ENCODE measurements at regions not wholly inside any gene's neighbourhood (a gene's known extent, or its start where the extent isn't known, plus 50 kb on each side); places are given as distances from the start of the nearest gene placed in this dataset.

DNA sequence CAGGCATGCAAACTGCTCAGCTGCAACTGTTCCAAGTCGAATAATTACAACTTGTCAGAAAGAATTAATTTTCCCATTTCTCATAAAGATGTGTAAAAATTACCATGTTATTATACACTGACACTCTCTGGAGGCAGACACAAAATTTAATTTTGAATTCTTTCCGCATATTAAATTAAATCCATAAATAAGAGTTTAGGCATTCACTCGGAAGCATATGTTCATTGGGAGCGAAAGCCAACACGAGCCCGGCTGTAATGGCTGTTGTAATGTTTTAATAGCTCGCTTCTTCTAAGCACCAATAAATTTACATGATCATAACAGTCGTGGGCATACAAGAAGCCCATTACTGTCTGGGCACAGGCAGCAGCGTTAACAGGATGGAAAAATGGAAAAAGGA is 189.6 kb upstream of the SOX5 start:
- intact Hi-C loops (cut with DNase I; ENCODE audit: low total_unique reads): no loop called here
- Histone ChIP-seq H3K27me3 (no peaks in the 10 kb centered on the region), H3K4me3 (no peak overlapping the region), H3K36me3 (no peaks in the 10 kb centered on the region), H3K9me3 (no peaks in the 10 kb centered on the region), H3K27ac (no peak overlapping the region), H3K4me1 (peaks cover 0 to 26% (median 2%) of the 10 kb centered on the region in 4 donors)
- DNase-seq: no peak
- TF ChIP-seq, protein P1, sequence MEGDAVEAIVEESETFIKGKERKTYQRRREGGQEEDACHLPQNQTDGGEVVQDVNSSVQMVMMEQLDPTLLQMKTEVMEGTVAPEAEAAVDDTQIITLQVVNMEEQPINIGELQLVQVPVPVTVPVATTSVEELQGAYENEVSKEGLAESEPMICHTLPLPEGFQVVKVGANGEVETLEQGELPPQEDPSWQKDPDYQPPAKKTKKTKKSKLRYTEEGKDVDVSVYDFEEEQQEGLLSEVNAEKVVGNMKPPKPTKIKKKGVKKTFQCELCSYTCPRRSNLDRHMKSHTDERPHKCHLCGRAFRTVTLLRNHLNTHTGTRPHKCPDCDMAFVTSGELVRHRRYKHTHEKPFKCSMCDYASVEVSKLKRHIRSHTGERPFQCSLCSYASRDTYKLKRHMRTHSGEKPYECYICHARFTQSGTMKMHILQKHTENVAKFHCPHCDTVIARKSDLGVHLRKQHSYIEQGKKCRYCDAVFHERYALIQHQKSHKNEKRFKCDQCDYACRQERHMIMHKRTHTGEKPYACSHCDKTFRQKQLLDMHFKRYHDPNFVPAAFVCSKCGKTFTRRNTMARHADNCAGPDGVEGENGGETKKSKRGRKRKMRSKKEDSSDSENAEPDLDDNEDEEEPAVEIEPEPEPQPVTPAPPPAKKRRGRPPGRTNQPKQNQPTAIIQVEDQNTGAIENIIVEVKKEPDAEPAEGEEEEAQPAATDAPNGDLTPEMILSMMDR (IDR thresholded peaks at IDR 0.05): no peak

DNA sequence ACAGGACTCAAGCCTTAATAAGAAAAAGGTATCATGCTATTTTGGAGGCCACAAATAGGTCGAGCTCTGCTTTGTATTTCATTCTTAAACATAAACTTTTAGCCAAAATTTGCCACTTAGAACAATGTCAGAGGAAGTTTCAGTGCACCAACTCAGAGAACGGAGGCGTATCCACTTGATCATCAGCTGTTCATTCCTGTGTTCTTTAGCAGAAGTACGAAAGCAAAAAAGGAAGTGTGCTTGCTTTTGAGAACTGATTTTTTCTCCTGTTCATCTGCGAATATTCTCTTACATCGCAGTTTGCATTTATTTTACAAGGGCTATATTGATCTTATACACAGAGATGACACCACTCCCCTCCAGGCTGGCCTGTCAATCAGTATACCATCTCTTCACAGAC is 188.6 kb upstream of the SOX5 start:
- Histone ChIP-seq H3K27me3 (no peaks in the 10 kb centered on the region), H3K4me3 (no peak overlapping the region), H3K27ac (no peak overlapping the region), H3K36me3 (no peaks in the 10 kb centered on the region), H3K9me3 (no peaks in the 10 kb centered on the region), H3K4me1 (peaks cover 0 to 26% (median 2%) of the 10 kb centered on the region in 4 donors)
- intact Hi-C loops (cut with DNase I; ENCODE audit: low total_unique reads): no loop called here
- TF ChIP-seq, protein P1 (IDR thresholded peaks at IDR 0.05): no peak
- no peak for DNase-seq

DNA sequence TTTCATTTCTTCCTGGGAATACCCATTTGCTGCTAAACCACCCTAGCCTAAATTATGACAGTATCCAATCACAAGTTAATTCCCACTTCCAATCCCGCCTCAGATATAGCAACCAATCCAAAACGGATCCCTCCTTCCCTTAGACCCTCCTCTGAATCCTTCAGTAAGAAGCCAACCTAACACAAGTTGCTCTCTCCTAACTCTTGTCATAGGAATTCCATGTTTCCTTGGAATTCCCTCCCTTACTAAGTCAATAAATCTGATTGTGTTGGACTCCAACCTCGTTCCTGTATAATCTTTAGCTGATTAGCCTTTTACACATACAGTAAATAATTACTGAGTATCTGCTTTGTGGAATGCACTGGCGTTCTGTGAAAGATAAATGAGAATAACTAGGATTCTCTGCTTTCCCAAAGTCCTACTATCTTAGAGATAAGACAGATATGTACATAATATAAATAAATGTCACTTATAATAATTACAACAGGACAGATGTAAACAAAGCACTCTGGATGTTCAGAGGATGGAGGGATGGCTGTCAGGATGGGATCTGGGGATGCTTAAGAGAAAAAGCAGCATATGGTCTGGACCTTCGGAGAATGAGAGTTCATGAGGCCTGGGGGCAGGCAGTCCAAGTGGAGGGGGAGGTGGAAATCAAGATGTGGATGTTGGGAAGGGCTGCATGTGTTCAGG is 185.8 kb upstream of the SOX5 start:
- no peak overlapping the region for H3K27ac ChIP-seq
- TF ChIP-seq, protein P1 (IDR thresholded peaks at IDR 0.05): no peak
- DNase-seq: no peak

DNA sequence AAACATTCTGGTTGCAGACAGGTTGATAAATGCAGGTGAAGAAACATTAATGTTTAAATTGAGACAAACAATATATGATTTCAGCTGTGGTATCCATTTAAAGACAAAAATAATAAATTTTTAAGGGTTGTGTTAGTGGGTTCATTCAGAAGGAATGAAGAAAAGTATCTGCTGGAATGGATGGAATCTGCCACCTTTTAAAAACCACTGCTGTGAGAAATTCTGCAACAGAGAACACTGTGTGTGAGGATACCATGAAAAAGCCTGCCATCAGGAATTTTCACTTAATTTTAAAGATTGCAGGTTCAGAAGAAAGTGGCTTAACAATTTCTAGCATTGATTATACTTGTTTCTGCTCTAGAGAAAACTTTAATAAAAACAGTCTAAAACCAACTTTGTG is 184.6 kb upstream of the SOX5 start:
- intact Hi-C loops (cut with DNase I; ENCODE audit: low total_unique reads): no loop called here

More for the DNA sequence above, 185.8 kb upstream of the SOX5 start:
- Histone ChIP-seq H3K27me3 (no peaks in the 10 kb centered on the region), H3K4me1 (peaks cover 0 to 19% (median 2%) of the 10 kb centered on the region in 4 donors), H3K36me3 (no peaks in the 10 kb centered on the region), H3K4me3 (no peak overlapping the region), H3K9me3 (no peaks in the 10 kb centered on the region)
- intact Hi-C loops (cut with DNase I; ENCODE audit: low total_unique reads): no loop called here

DNA sequence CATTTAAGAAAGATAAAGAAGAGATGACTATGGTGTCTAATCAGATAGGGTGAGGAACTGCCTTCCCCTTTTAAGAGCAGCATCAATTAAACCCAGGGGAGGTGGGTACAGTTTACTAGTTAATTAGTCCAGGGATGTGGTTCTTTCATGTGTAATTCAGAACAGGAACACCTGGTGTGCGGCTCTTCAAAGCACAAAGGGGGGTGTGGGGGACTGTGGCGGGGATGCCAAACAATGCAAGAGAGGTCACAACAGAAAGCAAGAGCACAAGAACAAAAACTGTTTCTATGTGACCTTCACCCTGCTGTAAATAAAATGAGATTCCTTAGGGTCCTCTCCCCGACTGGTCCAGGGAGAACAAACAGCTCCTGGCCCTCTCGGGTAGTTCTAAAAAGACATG is 183.9 kb upstream of the SOX5 start:
- no peaks in the 10 kb centered on the region for H3K36me3 ChIP-seq
- intact Hi-C loops (cut with DNase I; ENCODE audit: low total_unique reads): no loop called here
- H3K4me3 ChIP-seq: no peak overlapping the region
- TF ChIP-seq, protein P1 (IDR thresholded peaks at IDR 0.05): no peak
- DNase-seq: no peak
- no peak overlapping the region for H3K27ac ChIP-seq
- H3K9me3 ChIP-seq: no peaks in the 10 kb centered on the region
- peaks cover 0 to 19% (median 2%) of the 10 kb centered on the region in 4 donors for H3K4me1 ChIP-seq
- H3K27me3 ChIP-seq: no peaks in the 10 kb centered on the region

More for the DNA sequence above, 184.6 kb upstream of the SOX5 start:
- no peaks in the 10 kb centered on the region for H3K9me3 ChIP-seq
- TF ChIP-seq, protein P1 (IDR thresholded peaks at IDR 0.05): no peak
- no peak for DNase-seq
- H3K27ac ChIP-seq: no peak overlapping the region
- no peak overlapping the region for H3K4me3 ChIP-seq
- peaks cover 0 to 19% (median 2%) of the 10 kb centered on the region in 4 donors for H3K4me1 ChIP-seq
- no peaks in the 10 kb centered on the region for H3K27me3 ChIP-seq
- no peaks in the 10 kb centered on the region for H3K36me3 ChIP-seq
